ENCODE measurements at regions not wholly inside any gene's neighbourhood (a gene's known extent, or its start where the extent isn't known, plus 50 kb on each side); places are given as distances from the start of the nearest gene placed in this dataset.

DNA sequence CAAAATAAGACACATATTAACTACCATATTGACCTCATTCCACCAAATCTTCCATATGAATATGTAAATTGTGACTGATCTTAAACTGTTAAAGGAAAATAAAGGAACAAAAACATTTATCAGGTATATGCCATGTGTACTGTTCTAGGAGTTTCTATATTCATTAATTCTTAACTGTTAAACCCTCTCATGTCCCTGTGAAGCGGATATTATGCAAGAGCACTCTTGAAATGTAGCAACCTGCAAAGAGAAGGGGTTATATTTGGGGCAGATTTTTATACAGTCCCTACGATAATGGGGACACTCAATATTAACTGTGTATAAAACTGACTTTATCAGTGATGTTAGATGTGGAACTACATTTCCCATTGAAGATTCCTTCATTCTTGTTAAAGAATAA lies 184.9 kb upstream of the OR13F1 start:
- TF ChIP-seq EZH2 (IDR thresholded peaks at IDR 0.05; ENCODE audit: low read length, unreplicated experiment) (no peak), EZH2phosphoT487 (IDR thresholded peaks at IDR 0.05; ENCODE audit: borderline replicate concordance, low read length) (no peak)
- TF ChIP-seq, protein P1, sequence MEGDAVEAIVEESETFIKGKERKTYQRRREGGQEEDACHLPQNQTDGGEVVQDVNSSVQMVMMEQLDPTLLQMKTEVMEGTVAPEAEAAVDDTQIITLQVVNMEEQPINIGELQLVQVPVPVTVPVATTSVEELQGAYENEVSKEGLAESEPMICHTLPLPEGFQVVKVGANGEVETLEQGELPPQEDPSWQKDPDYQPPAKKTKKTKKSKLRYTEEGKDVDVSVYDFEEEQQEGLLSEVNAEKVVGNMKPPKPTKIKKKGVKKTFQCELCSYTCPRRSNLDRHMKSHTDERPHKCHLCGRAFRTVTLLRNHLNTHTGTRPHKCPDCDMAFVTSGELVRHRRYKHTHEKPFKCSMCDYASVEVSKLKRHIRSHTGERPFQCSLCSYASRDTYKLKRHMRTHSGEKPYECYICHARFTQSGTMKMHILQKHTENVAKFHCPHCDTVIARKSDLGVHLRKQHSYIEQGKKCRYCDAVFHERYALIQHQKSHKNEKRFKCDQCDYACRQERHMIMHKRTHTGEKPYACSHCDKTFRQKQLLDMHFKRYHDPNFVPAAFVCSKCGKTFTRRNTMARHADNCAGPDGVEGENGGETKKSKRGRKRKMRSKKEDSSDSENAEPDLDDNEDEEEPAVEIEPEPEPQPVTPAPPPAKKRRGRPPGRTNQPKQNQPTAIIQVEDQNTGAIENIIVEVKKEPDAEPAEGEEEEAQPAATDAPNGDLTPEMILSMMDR (conservative IDR thresholded peaks at IDR 0.05; ENCODE audit: low read depth, low read length): no peak

Data from PC-3 (cell line).